ENCODE measurements at regions not wholly inside any gene's neighbourhood (a gene's known extent, or its start where the extent isn't known, plus 50 kb on each side); places are given as distances from the start of the nearest gene placed in this dataset.

- no peak for TF ChIP-seq CTCF (IDR thresholded peaks at IDR 0.05; ENCODE audit: low read length)
- TF ChIP-seq EZH2 (optimal IDR thresholded peaks at IDR 0.05; ENCODE audit: low read depth, low read length): no peak
- no peak for TF ChIP-seq EZH2phosphoT487 (IDR thresholded peaks at IDR 0.05; ENCODE audit: low read length)
Measured at GRCh38 chr1:239906394-239906793, 185.3 kb upstream of the FMN2 start.
